ENCODE measurements at regions not wholly inside any gene's neighbourhood (a gene's known extent, or its start where the extent isn't known, plus 50 kb on each side); places are given as distances from the start of the nearest gene placed in this dataset.

- TF ChIP-seq CTCF (conservative IDR thresholded peaks at IDR 0.05; ENCODE audit: low read length) (no peak), EZH2phosphoT487 (IDR thresholded peaks at IDR 0.05; ENCODE audit: borderline replicate concordance) (no peak)
Observed at GRCh38 chr10:108788891-108789290, 1134.4 kb downstream of the XPNPEP1 start.

Measured in Loucy (cell line).